SU-DHL-6 (cell line): ENCODE measurements at regions not wholly inside any gene's neighbourhood (a gene's known extent, or its start where the extent isn't known, plus 50 kb on each side); places are given as distances from the start of the nearest gene placed in this dataset.

Experiments
- EZH2phosphoT487 ChIP-seq: fragments of 200-600 bp; sonication (generic), shearing (Covaris generic); conservative IDR thresholded peaks from 2 replicates; pipeline ENCODE4 v1.6.1; 2018; ENCODE audit warnings: mild to moderate bottlenecking, antibody characterized with exemption, low read length, moderate library complexity, mixed read lengths
- TF ChIP-seq, protein P1 (sequence below): fragments of 200-600 bp; sonication (generic); IDR thresholded peaks from one replicate; pipeline ENCODE4 v1.5.1; 2017; ENCODE audit warnings: antibody characterized with exemption, mild to moderate bottlenecking, low read length, moderate library complexity; ENCODE audit not compliant: insufficient read depth, poor library complexity, severe bottlenecking

DNA sequence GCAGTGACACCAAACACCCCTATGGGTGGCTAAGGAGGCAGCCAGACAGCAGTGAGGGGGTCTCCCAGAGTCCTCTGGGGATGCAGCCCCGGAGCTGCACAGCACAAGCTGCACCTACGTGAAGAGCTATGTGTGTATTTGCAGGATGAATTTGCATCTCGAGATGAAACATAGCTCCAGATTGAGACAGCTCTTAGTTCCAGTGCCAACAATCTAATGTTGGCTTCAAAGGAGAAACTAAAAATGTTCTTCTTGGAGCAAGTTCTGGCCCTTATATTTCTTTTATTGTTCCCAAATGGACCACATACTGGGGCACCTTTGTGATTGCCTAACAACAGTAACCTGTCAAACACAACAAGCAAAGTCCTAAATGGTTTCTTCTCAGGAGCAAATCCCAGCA, 233.9 kb downstream of the SLC4A3 start:
- TF ChIP-seq, protein P1, sequence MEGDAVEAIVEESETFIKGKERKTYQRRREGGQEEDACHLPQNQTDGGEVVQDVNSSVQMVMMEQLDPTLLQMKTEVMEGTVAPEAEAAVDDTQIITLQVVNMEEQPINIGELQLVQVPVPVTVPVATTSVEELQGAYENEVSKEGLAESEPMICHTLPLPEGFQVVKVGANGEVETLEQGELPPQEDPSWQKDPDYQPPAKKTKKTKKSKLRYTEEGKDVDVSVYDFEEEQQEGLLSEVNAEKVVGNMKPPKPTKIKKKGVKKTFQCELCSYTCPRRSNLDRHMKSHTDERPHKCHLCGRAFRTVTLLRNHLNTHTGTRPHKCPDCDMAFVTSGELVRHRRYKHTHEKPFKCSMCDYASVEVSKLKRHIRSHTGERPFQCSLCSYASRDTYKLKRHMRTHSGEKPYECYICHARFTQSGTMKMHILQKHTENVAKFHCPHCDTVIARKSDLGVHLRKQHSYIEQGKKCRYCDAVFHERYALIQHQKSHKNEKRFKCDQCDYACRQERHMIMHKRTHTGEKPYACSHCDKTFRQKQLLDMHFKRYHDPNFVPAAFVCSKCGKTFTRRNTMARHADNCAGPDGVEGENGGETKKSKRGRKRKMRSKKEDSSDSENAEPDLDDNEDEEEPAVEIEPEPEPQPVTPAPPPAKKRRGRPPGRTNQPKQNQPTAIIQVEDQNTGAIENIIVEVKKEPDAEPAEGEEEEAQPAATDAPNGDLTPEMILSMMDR: no peak
- no peak for TF ChIP-seq EZH2phosphoT487
